H1 (cell line): ENCODE measurements at regions not wholly inside any gene's neighbourhood (a gene's known extent, or its start where the extent isn't known, plus 50 kb on each side); places are given as distances from the start of the nearest gene placed in this dataset.

Experiments
- CTCF ChIA-PET: fragments of 300-600 bp; sonication (Branson Sonifier 250); formaldehyde crosslinking; loops from one replicate; lab custom pipeline; 2021; ENCODE audit not compliant: partially characterized antibody; lab: Charles Lee
- POLR2A ChIA-PET: fragments of 300-600 bp; sonication (Branson Sonifier 250); formaldehyde crosslinking; loops from one replicate; lab custom pipeline; 2021; ENCODE audit warnings: inconsistent platforms; ENCODE audit not compliant: partially characterized antibody; lab: Charles Lee
- DNase-seq, 2 experiments: peaks; one replicate each; pipeline versions ENCODE4 v3.0.0 to v3.0.0-alpha.2; 2010 to 2022; ENCODE audit warnings: low spot score in 2 of 2, low read depth in 1 of 2, mixed read lengths in 1 of 2
- FAIRE-seq: peaks from 2 replicates; lab custom pipeline; 2011; peaks lifted over from hg19 to GRCh38; lab: Jason Lieb, UNC
- H2AFZ ChIP-seq: 2 replicates; pipeline ENCODE4 v1.8.1; 2012; ENCODE audit warnings: low read length, inconsistent platforms
- H2AK5ac ChIP-seq: 2 replicates; pipeline ENCODE4 v1.6.1; 2013; ENCODE audit warnings: low read depth, low read length
- H2BK120ac ChIP-seq: replicated peaks from 2 replicates; pipeline ENCODE3; 2013; ENCODE audit warnings: low read depth, low read length, inconsistent platforms
- H2BK12ac ChIP-seq: 2 replicates; pipeline ENCODE4 v1.6.1; 2013; ENCODE audit warnings: low read depth, low read length
- H2BK15ac ChIP-seq: 2 replicates; pipeline ENCODE4 v1.6.1; 2013; ENCODE audit warnings: low read length
- H2BK20ac ChIP-seq: 2 replicates; pipeline ENCODE4 v1.6.1; 2013; ENCODE audit warnings: low read length
- H2BK5ac ChIP-seq: 2 replicates; pipeline ENCODE4 v1.6.1; 2013; ENCODE audit warnings: low read depth, low read length
- H3K14ac ChIP-seq: 2 replicates; pipeline ENCODE4 v1.6.1; 2013; ENCODE audit warnings: inconsistent platforms; ENCODE audit not compliant: insufficient read length
- H3K18ac ChIP-seq: 2 replicates; pipeline ENCODE4 v1.6.1; 2013; ENCODE audit warnings: low read length; ENCODE audit errors: extremely low read depth
- H3K23ac ChIP-seq: 2 replicates; pipeline ENCODE4 v1.6.1; 2013; ENCODE audit warnings: inconsistent platforms; ENCODE audit not compliant: insufficient read length
- H3K23me2 ChIP-seq: 2 replicates; pipeline ENCODE4 v1.6.1; 2013; ENCODE audit warnings: low read depth, low read length
- H3K27ac ChIP-seq: 2 replicates; pipeline ENCODE4 v1.6.1; 2011; ENCODE audit warnings: low read depth, low read length, inconsistent platforms
- H3K27me3 ChIP-seq, 4 experiments: replicated peaks in 1 of 4; 1 replicate in 1 of 4; 2 replicates in 3 of 4; pipeline versions ENCODE4 v1.6.1 to v1.8.1; 2011 to 2013; ENCODE audit warnings: low read length in 3 of 4, mild to moderate bottlenecking in 3 of 4, inconsistent platforms in 2 of 4, mixed read lengths in 2 of 4, moderate library complexity in 1 of 4; ENCODE audit not compliant: control insufficient read depth in 3 of 4, insufficient read depth in 3 of 4; ENCODE audit errors: extremely low read depth in 1 of 4
- H3K36me3 ChIP-seq, 4 experiments: 2 replicates each; pipeline versions ENCODE4 v1.6.1 to v1.8.1; 2011 to 2013; ENCODE audit warnings: mild to moderate bottlenecking in 4 of 4, low read length in 3 of 4, moderate library complexity in 2 of 4, control low read depth in 1 of 4, inconsistent platforms in 1 of 4; ENCODE audit not compliant: insufficient read depth in 4 of 4, control insufficient read depth in 2 of 4
- H3K4ac ChIP-seq: replicated peaks from 2 replicates; pipeline ENCODE3; 2013; ENCODE audit warnings: low read length, low read depth, mixed read lengths, inconsistent platforms; ENCODE audit not compliant: insufficient read length
- H3K4me1 ChIP-seq, 4 experiments: replicated peaks in 1 of 4; 1 replicate in 1 of 4; 2 replicates in 3 of 4; pipeline versions ENCODE4 v1.6.1 to v1.8.1; 2011 to 2013; ENCODE audit warnings: low read length in 3 of 4, inconsistent platforms in 2 of 4, mixed read lengths in 1 of 4; ENCODE audit not compliant: insufficient read depth in 4 of 4, control insufficient read depth in 3 of 4
- H3K4me2 ChIP-seq, 2 experiments: 2 replicates each; pipeline versions ENCODE4 v1.6.1 to v1.8.1; 2011 to 2013; ENCODE audit warnings: low read depth in 2 of 2, low read length in 2 of 2, control low read depth in 1 of 2, inconsistent platforms in 1 of 2, mild to moderate bottlenecking in 1 of 2; ENCODE audit not compliant: insufficient read depth in 1 of 2
- H3K4me3 ChIP-seq, 4 experiments: fragments of 200-600, 300-600 bp in 1 of 4; sonication (generic), shearing (Covaris generic), sonication (Bioruptor Twin) in 1 of 4; 2 replicates each; pipeline versions ENCODE4 v1.5.1 to v1.8.1; 2011 to 2016; ENCODE audit warnings: low read length in 4 of 4, low read depth in 3 of 4, control low read depth in 2 of 4, inconsistent platforms in 2 of 4, mild to moderate bottlenecking in 2 of 4, mixed read lengths in 1 of 4, moderate library complexity in 1 of 4; ENCODE audit not compliant: insufficient read depth in 2 of 4; ENCODE audit errors: extremely low read depth in 1 of 4
- H3K56ac ChIP-seq: replicated peaks from 2 replicates; pipeline ENCODE3; 2013; ENCODE audit warnings: low read depth, mild to moderate bottlenecking, mixed read lengths, low read length, inconsistent platforms; ENCODE audit not compliant: insufficient read length
- H3K79me1 ChIP-seq: 2 replicates; pipeline ENCODE4 v1.6.1; 2013; ENCODE audit warnings: low read depth, low read length, control low read depth
- H3K79me2 ChIP-seq, 2 experiments: 2 replicates each; pipeline versions ENCODE4 v1.6.1 to v1.8.1; 2012 to 2013; ENCODE audit warnings: low read length in 2 of 2, mild to moderate bottlenecking in 2 of 2, inconsistent platforms in 1 of 2; ENCODE audit not compliant: insufficient read depth in 2 of 2, control insufficient read depth in 1 of 2
- H3K9ac ChIP-seq, 4 experiments: replicated peaks in 1 of 4; 1 replicate in 1 of 4; 2 replicates in 3 of 4; pipeline versions ENCODE4 v1.6.1 to v1.8.1; 2011 to 2013; ENCODE audit warnings: low read depth in 3 of 4, low read length in 3 of 4, control low read depth in 2 of 4, mild to moderate bottlenecking in 2 of 4, moderate library complexity in 2 of 4, inconsistent platforms in 1 of 4; ENCODE audit errors: extremely low read depth in 1 of 4
- H3K9me3 ChIP-seq, 2 experiments: 2 replicates each; pipeline versions ENCODE4 v1.6.1 to v1.8.1; 2012 to 2013; ENCODE audit warnings: mild to moderate bottlenecking in 2 of 2, moderate library complexity in 2 of 2, control low read depth in 1 of 2, inconsistent platforms in 1 of 2, low read depth in 1 of 2, low read length in 1 of 2, mixed read lengths in 1 of 2; ENCODE audit not compliant: insufficient read depth in 2 of 2
- H4K20me1 ChIP-seq, 2 experiments: replicated peaks in 1 of 2; 2 replicates each; pipeline versions ENCODE3 to v1.8.1; 2011 to 2013; ENCODE audit warnings: inconsistent platforms in 2 of 2, low read length in 2 of 2, mild to moderate bottlenecking in 1 of 2; ENCODE audit not compliant: insufficient read depth in 2 of 2, control insufficient read depth in 1 of 2
- H4K5ac ChIP-seq: 2 replicates; pipeline ENCODE4 v1.6.1; 2013; ENCODE audit warnings: low read length, low read depth, mixed read lengths, inconsistent platforms; ENCODE audit not compliant: insufficient read length
- H4K8ac ChIP-seq: 2 replicates; pipeline ENCODE4 v1.8.0; 2013; ENCODE audit warnings: mild to moderate bottlenecking, moderate library complexity, low read length, inconsistent platforms; ENCODE audit not compliant: insufficient read depth; ENCODE audit errors: extremely low read depth
- H4K91ac ChIP-seq: replicated peaks from 2 replicates; pipeline ENCODE3; 2013; ENCODE audit warnings: low read length, mixed read lengths, inconsistent platforms; ENCODE audit not compliant: insufficient read length
- CHD1 ChIP-seq: IDR thresholded peaks from 2 replicates; pipeline ENCODE4 v1.6.1; 2012; ENCODE audit warnings: low read depth, low read length, improper control_type of control experiment
- CREB1 ChIP-seq: IDR thresholded peaks from 2 replicates; pipeline ENCODE4 v1.6.1; 2012; ENCODE audit warnings: inconsistent platforms
- GTF2F1 ChIP-seq: IDR thresholded peaks from 2 replicates; pipeline ENCODE4 v1.6.1; 2012; ENCODE audit warnings: low read depth, low read length, improper control_type of control experiment, borderline replicate concordance
- JUND ChIP-seq: IDR thresholded peaks from 2 replicates; pipeline ENCODE4 v1.6.1; 2011; ENCODE audit warnings: mild to moderate bottlenecking, improper control_type of control experiment, low read length
- RXRA ChIP-seq: IDR thresholded peaks from 2 replicates; pipeline ENCODE4 v1.6.1; 2011; ENCODE audit warnings: low read depth, mild to moderate bottlenecking, low read length, moderate library complexity; ENCODE audit not compliant: insufficient read depth
- SIN3A ChIP-seq, 2 experiments: IDR thresholded peaks in 1 of 2; conservative IDR thresholded peaks in 1 of 2; 2 replicates each; pipeline ENCODE4 v1.6.1; 2011 to 2012; ENCODE audit warnings: low read length in 2 of 2, improper control_type of control experiment in 1 of 2, low read depth in 1 of 2, mild to moderate bottlenecking in 1 of 2
- WGBS, 2 experiments: shearing (Covaris generic) in 1 of 2; methylation state at CpG; one replicate each; pipeline versions ENCODE4 v1.1.6 to v1.1.7; 2013 to 2015; ENCODE audit warnings: low lambda C conversion rate in 2 of 2, mixed read lengths in 2 of 2, inconsistent platforms in 1 of 2, low coverage in 1 of 2, missing lambda C conversion rate in 1 of 2; ENCODE audit not compliant: insufficient replicate concordance in 2 of 2, insufficient coverage in 1 of 2, insufficient read length in 1 of 2; ENCODE audit errors: extremely low coverage in 1 of 2, missing lambda C conversion rate in 1 of 2; 5-methylcytosine and 5-hydroxymethylcytosine counted together
- TF ChIP-seq, protein P1 (sequence below): IDR thresholded peaks from 2 replicates; pipeline ENCODE4 v1.6.1; 2012; ENCODE audit warnings: inconsistent platforms
- TF ChIP-seq, protein P2 (sequence below): IDR thresholded peaks from 2 replicates; pipeline ENCODE4 v1.6.1; 2011; ENCODE audit warnings: low read depth, mild to moderate bottlenecking, low read length; ENCODE audit not compliant: insufficient read depth

DNA sequence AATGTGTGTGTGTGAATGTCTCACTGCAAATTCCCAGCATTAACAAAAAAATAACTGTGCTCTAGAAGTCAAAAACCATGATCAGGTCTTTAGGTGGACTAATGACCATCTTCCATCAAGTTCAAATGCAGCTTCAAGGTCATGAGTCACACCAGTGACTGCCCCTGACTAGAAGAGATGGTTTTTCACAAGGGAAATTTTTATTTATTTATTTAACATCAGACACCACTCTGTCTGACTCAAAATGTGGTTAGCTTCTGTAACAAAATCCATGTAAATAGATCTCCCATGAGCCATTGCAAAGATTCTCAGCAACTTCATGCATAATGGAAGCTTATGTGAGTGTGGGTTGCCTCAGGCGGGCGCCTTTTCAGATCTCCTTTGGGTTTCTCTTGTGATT is 219.2 kb downstream of the KIT start:
- H3K4ac ChIP-seq, result no peak overlapping the region
- no peak overlapping the region for H4K8ac ChIP-seq
- no peaks in the 10 kb centered on the region for H3K27me3 ChIP-seq
- no peak overlapping the region for H3K27ac ChIP-seq
- H4K91ac ChIP-seq, result no peak overlapping the region
- H3K23ac ChIP-seq, result no peak overlapping the region
- H3K4me3 ChIP-seq, result no peak overlapping the region
- no peaks in the 10 kb centered on the region for H3K4me1 ChIP-seq
- no peaks in the 10 kb centered on the region for H3K79me2 ChIP-seq
- FAIRE-seq (no peak), DNase-seq (no peak)
- H3K36me3 ChIP-seq, result no peaks in the 10 kb centered on the region
- 95% methylated on average over 2 of the region's 2 CpGs; no CpG with 5 or more reads in 1 of the 2 experiments for WGBS, 2 experiments
- no peaks in the 10 kb centered on the region for H3K23me2 ChIP-seq
- TF ChIP-seq, protein P1, sequence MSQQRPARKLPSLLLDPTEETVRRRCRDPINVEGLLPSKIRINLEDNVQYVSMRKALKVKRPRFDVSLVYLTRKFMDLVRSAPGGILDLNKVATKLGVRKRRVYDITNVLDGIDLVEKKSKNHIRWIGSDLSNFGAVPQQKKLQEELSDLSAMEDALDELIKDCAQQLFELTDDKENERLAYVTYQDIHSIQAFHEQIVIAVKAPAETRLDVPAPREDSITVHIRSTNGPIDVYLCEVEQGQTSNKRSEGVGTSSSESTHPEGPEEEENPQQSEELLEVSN, result no peak
- TF ChIP-seq JUND, result no peak
- TF ChIP-seq, protein P2, sequence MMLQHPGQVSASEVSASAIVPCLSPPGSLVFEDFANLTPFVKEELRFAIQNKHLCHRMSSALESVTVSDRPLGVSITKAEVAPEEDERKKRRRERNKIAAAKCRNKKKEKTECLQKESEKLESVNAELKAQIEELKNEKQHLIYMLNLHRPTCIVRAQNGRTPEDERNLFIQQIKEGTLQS, result no peak
- TF ChIP-seq SIN3A (conservative IDR thresholded peaks at IDR 0.05 in 1 of 2, IDR thresholded peaks at IDR 0.05 in 1 of 2; ENCODE audit: low read depth in 1 of 2, low read length in 2 of 2), result no peak
- no peak for TF ChIP-seq CHD1
- no peak for TF ChIP-seq CREB1
- TF ChIP-seq RXRA, result no peak
- TF ChIP-seq GTF2F1, result no peak
- no peak overlapping the region for H3K18ac ChIP-seq
- H3K56ac ChIP-seq, result no peak overlapping the region
- no peak overlapping the region for H2BK15ac ChIP-seq
- H2BK120ac ChIP-seq, result no peak overlapping the region
- no peak overlapping the region for H2AFZ ChIP-seq
- H4K5ac ChIP-seq, result no peak overlapping the region
- no peak overlapping the region for H2AK5ac ChIP-seq
- no peak overlapping the region for H2BK12ac ChIP-seq
- no peak overlapping the region for H3K4me2 ChIP-seq
- ChIA-PET POLR2A (no interaction called here), CTCF (interaction anchor here (0.5 to 1.7 kb wide), 3 partner anchors 24 to 486 kb away, joined by 3 to 5 read pairs (median 3); no protein-coding TSS in a partner anchor)
- no peaks in the 10 kb centered on the region for H4K20me1 ChIP-seq
- no peak overlapping the region for H3K9ac ChIP-seq
- no peaks in the 10 kb centered on the region for H3K79me1 ChIP-seq
- no peaks in the 10 kb centered on the region for H3K9me3 ChIP-seq
- no peak overlapping the region for H2BK5ac ChIP-seq
- H2BK20ac ChIP-seq, result no peak overlapping the region
- H3K14ac ChIP-seq, result no peak overlapping the region
